Suprapubic skin (tissue), 4 donors: ENCODE measurements at regions not wholly inside any gene's neighbourhood (a gene's known extent, or its start where the extent isn't known, plus 50 kb on each side); places are given as distances from the start of the nearest gene placed in this dataset.

Experiments used
- EP300 ChIP-seq: sonication (generic); formaldehyde crosslinking; IDR thresholded peaks from one replicate; pipeline ENCODE4 v1.6.1; 2017; ENCODE audit warnings: antibody characterized with exemption
- POLR2A ChIP-seq, 2 donors: fragments of 450-650 bp; IDR thresholded peaks; one replicate each; pipeline ENCODE4 v1.6.1; 2017; ENCODE audit warnings: antibody characterized with exemption in 2 of 2, mild to moderate bottlenecking in 2 of 2, moderate library complexity in 2 of 2
- POLR2AphosphoS5 ChIP-seq, 3 donors: sonication (generic); formaldehyde crosslinking; IDR thresholded peaks; one replicate each; pipeline ENCODE4 v1.6.1; 2017; ENCODE audit warnings: antibody characterized with exemption in 3 of 3
- TF ChIP-seq, protein P1 (sequence below), 2 donors: fragments of 200-600 bp in 1 of 2; fragments of 450-650 bp in 1 of 2; sonication (generic) in 1 of 2; IDR thresholded peaks; one replicate each; pipeline ENCODE4 v1.5.1; 2016 to 2019; ENCODE audit warnings: antibody characterized with exemption in 2 of 2, mild to moderate bottlenecking in 1 of 2, moderate library complexity in 1 of 2

DNA sequence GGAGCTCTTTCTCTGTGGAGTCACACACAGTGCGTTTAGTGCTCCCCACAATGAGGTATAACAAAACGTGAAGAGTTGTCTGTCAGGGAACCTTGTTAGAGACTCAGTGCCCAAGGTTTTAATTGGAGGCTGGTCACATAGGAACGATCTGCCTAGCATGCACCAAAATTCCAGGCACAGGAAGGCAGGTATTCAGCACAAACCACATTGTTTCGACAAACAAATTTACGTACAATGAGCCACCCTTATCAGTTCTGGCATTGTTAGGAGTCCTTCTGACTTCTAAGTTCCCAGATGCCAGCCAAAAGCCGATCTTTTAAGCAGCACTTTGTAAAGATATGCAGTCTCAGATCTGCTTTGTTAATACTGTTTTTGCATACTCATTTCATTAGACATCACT lies 414.2 kb upstream of the MTPN start:
- TF ChIP-seq, protein P1, sequence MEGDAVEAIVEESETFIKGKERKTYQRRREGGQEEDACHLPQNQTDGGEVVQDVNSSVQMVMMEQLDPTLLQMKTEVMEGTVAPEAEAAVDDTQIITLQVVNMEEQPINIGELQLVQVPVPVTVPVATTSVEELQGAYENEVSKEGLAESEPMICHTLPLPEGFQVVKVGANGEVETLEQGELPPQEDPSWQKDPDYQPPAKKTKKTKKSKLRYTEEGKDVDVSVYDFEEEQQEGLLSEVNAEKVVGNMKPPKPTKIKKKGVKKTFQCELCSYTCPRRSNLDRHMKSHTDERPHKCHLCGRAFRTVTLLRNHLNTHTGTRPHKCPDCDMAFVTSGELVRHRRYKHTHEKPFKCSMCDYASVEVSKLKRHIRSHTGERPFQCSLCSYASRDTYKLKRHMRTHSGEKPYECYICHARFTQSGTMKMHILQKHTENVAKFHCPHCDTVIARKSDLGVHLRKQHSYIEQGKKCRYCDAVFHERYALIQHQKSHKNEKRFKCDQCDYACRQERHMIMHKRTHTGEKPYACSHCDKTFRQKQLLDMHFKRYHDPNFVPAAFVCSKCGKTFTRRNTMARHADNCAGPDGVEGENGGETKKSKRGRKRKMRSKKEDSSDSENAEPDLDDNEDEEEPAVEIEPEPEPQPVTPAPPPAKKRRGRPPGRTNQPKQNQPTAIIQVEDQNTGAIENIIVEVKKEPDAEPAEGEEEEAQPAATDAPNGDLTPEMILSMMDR (IDR thresholded peaks at IDR 0.05): no peak
- TF ChIP-seq EP300 (no peak), POLR2A (IDR thresholded peaks at IDR 0.05) (no peak), POLR2AphosphoS5 (IDR thresholded peaks at IDR 0.05) (no peak)
